ENCODE measurements at regions not wholly inside any gene's neighbourhood (a gene's known extent, or its start where the extent isn't known, plus 50 kb on each side); places are given as distances from the start of the nearest gene placed in this dataset.

DNA sequence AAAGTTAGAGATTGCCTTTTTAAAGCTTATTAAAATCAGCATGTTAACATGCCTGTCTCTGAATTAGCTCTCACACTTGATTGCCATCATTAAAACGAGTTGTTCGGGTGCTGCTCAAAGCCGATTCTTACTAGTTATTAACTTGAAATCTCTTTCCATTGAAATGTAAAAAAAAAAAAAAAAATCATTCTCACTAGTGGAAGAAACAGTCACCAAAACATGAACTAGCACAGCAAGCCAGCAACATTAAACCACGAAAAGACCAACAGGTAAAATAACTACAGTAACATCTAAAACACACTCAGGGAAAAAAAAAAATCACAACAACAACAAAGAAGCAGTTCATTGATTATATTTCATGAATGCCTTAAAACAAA lies 264.5 kb downstream of the MEIS1 start:
- TF ChIP-seq, protein P1, sequence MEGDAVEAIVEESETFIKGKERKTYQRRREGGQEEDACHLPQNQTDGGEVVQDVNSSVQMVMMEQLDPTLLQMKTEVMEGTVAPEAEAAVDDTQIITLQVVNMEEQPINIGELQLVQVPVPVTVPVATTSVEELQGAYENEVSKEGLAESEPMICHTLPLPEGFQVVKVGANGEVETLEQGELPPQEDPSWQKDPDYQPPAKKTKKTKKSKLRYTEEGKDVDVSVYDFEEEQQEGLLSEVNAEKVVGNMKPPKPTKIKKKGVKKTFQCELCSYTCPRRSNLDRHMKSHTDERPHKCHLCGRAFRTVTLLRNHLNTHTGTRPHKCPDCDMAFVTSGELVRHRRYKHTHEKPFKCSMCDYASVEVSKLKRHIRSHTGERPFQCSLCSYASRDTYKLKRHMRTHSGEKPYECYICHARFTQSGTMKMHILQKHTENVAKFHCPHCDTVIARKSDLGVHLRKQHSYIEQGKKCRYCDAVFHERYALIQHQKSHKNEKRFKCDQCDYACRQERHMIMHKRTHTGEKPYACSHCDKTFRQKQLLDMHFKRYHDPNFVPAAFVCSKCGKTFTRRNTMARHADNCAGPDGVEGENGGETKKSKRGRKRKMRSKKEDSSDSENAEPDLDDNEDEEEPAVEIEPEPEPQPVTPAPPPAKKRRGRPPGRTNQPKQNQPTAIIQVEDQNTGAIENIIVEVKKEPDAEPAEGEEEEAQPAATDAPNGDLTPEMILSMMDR (IDR thresholded peaks at IDR 0.05; ENCODE audit: extremely low read depth in 1 of 2, insufficient read depth in 1 of 2, low read depth in 1 of 2, low read length in 2 of 2), result no peak
- TF ChIP-seq POLR2AphosphoS5 (IDR thresholded peaks at IDR 0.05; ENCODE audit: insufficient read depth, low read depth, low read length), result no peak

Data from endothelial cell of umbilical vein (primary cell).